K562 (cell line): ENCODE measurements at regions not wholly inside any gene's neighbourhood (a gene's known extent, or its start where the extent isn't known, plus 50 kb on each side); places are given as distances from the start of the nearest gene placed in this dataset.

ENCODE experiments used
- ATAC-seq: fragments of 200-7000 bp; cut with Tn5 transposase; 3 replicates; pipeline ENCODE4 v1.9.1; 2020; ENCODE audit warnings: moderate library complexity
- BruUV-seq: library from RNA; stranded (reverse); fragments of 400-500 nt; replicated peaks from 2 replicates; lab custom pipeline; 2021; lab: Mats Ljungman, UMichigan
- CTCF ChIA-PET: fragments of 300-600 bp; formaldehyde crosslinking; extraction: SDS; loops from one replicate; lab custom pipeline; 2021; ENCODE audit warnings: low intra/inter-chr PET ratio; lab: Yijun Ruan, JAX
- POLR2A ChIA-PET: fragments of 300-600, 350-650 bp; sonication (Branson Sonifier 250); formaldehyde crosslinking; extraction: SDS; loops from one replicate; lab custom pipeline; 2021; ENCODE audit warnings: antibody characterized with exemption, inconsistent platforms; lab: Yijun Ruan, JAX
- DNase-seq, 4 experiments: peaks; one replicate each; pipeline versions ENCODE4 v3.0.0 to v3.0.0-alpha.2; 2011 to 2018; ENCODE audit warnings: low spot score in 3 of 4, mixed read lengths in 3 of 4; ENCODE audit errors: extremely low read depth in 1 of 4
- FAIRE-seq: peaks from 2 replicates; lab custom pipeline; 2011; peaks lifted over from hg19 to GRCh38; lab: Jason Lieb, UNC
- H2AFZ ChIP-seq: 2 replicates; pipeline ENCODE4 v1.6.0; 2011; ENCODE audit warnings: low read depth, low read length, control low read depth, inconsistent platforms
- H3K27ac ChIP-seq: fragments of 200-600 bp; 3 replicates; pipeline ENCODE4 v1.8.0; 2011; ENCODE audit warnings: low read depth, mild to moderate bottlenecking, control low read depth, inconsistent platforms, low read length, moderate library complexity, mixed read lengths; ENCODE audit errors: extremely low read depth
- H3K27me3 ChIP-seq, 2 experiments: fragments of 300-600 bp in 1 of 2; 2 replicates in 1 of 2; 3 replicates in 1 of 2; pipeline versions ENCODE4 v1.6.0 to v1.8.0; 2011; ENCODE audit warnings: inconsistent platforms in 2 of 2, low read length in 2 of 2, mild to moderate bottlenecking in 1 of 2, mixed read lengths in 1 of 2, moderate library complexity in 1 of 2; ENCODE audit not compliant: control insufficient read depth in 2 of 2, insufficient read depth in 2 of 2
- H3K36me3 ChIP-seq: fragments of 300-600 bp; 3 replicates; pipeline ENCODE4 v1.8.0; 2011; ENCODE audit warnings: mild to moderate bottlenecking, low read length, inconsistent platforms; ENCODE audit not compliant: control insufficient read depth, insufficient read depth
- H3K4me1 ChIP-seq, 2 experiments: fragments of 200-600 bp in 1 of 2; replicated peaks in 1 of 2; 2 replicates in 1 of 2; 3 replicates in 1 of 2; pipeline versions ENCODE4 v1.5.1 to v1.8.0; 2011; ENCODE audit warnings: inconsistent platforms in 2 of 2, low read length in 2 of 2, mild to moderate bottlenecking in 1 of 2, mixed read lengths in 1 of 2, moderate library complexity in 1 of 2; ENCODE audit not compliant: control insufficient read depth in 2 of 2, insufficient read depth in 2 of 2
- H3K4me2 ChIP-seq: 2 replicates; pipeline ENCODE4 v1.6.1; 2011; ENCODE audit warnings: low read length, control low read depth, inconsistent platforms, mixed read lengths; ENCODE audit not compliant: insufficient read depth
- H3K4me3 ChIP-seq: fragments of 200-600 bp; sonication (generic), shearing (Covaris generic); 2 replicates; pipeline ENCODE4 v1.5.1; 2016; ENCODE audit warnings: control low read depth, inconsistent platforms
- H3K79me2 ChIP-seq: fragments of 200-600 bp; 3 replicates; pipeline ENCODE4 v1.8.0; 2011; ENCODE audit warnings: low read length, inconsistent platforms; ENCODE audit not compliant: control insufficient read depth, insufficient read depth
- H3K9ac ChIP-seq, 2 experiments: 2 replicates each; pipeline versions ENCODE4 v1.6.0 to v1.6.1; 2011; ENCODE audit warnings: low read depth in 2 of 2, low read length in 2 of 2, control low read depth in 1 of 2, inconsistent platforms in 1 of 2, mild to moderate bottlenecking in 1 of 2, mixed read lengths in 1 of 2; ENCODE audit not compliant: insufficient read depth in 1 of 2
- H3K9me1 ChIP-seq: one replicate; pipeline ENCODE4 v1.6.0; 2011; ENCODE audit warnings: inconsistent platforms, mild to moderate bottlenecking, low read length, moderate library complexity; ENCODE audit not compliant: control insufficient read depth, insufficient read depth
- H3K9me3 ChIP-seq: replicated peaks from 2 replicates; pipeline ENCODE4 v1.5.1; 2011; ENCODE audit warnings: low read depth, low read length, inconsistent platforms; ENCODE audit not compliant: control insufficient read depth, insufficient read depth
- H4K20me1 ChIP-seq: replicated peaks from 2 replicates; pipeline ENCODE4 v1.6.1; 2011; ENCODE audit warnings: low read length, inconsistent platforms, mixed read lengths; ENCODE audit not compliant: control insufficient read depth, insufficient read depth
- ATF6 ChIP-seq: sonication (generic); formaldehyde crosslinking; IDR thresholded peaks from 2 replicates; pipeline ENCODE4 v1.4.0; 2020; ENCODE audit warnings: mild to moderate bottlenecking, missing genetic modification reagents
- CHAMP1 ChIP-seq: fragments of 450-650 bp; IDR thresholded peaks from 2 replicates; pipeline ENCODE4 v1.6.1; 2016; ENCODE audit warnings: mild to moderate bottlenecking
- OTX1 ChIP-seq: fragments of 450-650 bp; formaldehyde crosslinking; IDR thresholded peaks from 2 replicates; pipeline ENCODE4 v1.4.0; 2022; ENCODE audit warnings: mild to moderate bottlenecking
- ZNF324 ChIP-seq: fragments of 250-450 bp; sonication (Bioruptor Pico); IDR thresholded peaks from 2 replicates; pipeline ENCODE4 v1.4.0; 2020; ENCODE audit warnings: mild to moderate bottlenecking
- WGBS: fragments of 100-300 bp; shearing (Covaris generic); methylation state at CpG from one replicate; pipeline ENCODE4 v1.1.6; 2016; ENCODE audit warnings: low coverage, mixed read lengths; ENCODE audit not compliant: insufficient coverage; ENCODE audit errors: missing lambda C conversion rate; 5-methylcytosine and 5-hydroxymethylcytosine counted together
- in situ Hi-C: fragments of 300-500 bp; cut with MboI; formaldehyde crosslinking; loops from 4 replicates; pipeline ENCODE4 v1.15.0; 2018; ENCODE audit warnings: inconsistent platforms, mixed read lengths
- intact Hi-C: fragments of 100-400 bp; cut with micrococcal nuclease; formaldehyde crosslinking; loops from 2 replicates; pipeline ENCODE4 v1.14.2; 2022

GRCh38 chr20:4300921-4301320 is 51.8 kb upstream of the ADRA1D start:
- FAIRE-seq = no peak
- WGBS = 0% methylated on average over 1 of the region's 1 CpG
- H3K27ac ChIP-seq = no peak overlapping the region
- no peak overlapping the region for H2AFZ ChIP-seq
- H3K36me3 ChIP-seq = no peaks in the 10 kb centered on the region
- H3K4me3 ChIP-seq = no peak overlapping the region
- H3K9me1 ChIP-seq = no peaks in the 10 kb centered on the region
- TF ChIP-seq OTX1 (CRISPR knock-in tag) = no peak
- TF ChIP-seq ZNF324 (CRISPR knock-in tag) = no peak
- TF ChIP-seq ATF6 = no peak
- no peak for TF ChIP-seq CHAMP1
- intact Hi-C loops = no loop called here
- no peak for ATAC-seq
- H3K9me3 ChIP-seq = no peaks in the 10 kb centered on the region
- H3K79me2 ChIP-seq = no peaks in the 10 kb centered on the region
- no peak overlapping the region for H3K4me2 ChIP-seq
- H3K9ac ChIP-seq = no peak overlapping the region
- no peak for DNase-seq
- POLR2A ChIA-PET = interaction anchor here (0.8 kb wide), 1 partner anchor 13 kb away, joined by 3 read pairs; no protein-coding TSS in a partner anchor
- H3K27me3 ChIP-seq = peaks cover 0 to 10% of the 10 kb centered on the region in 2 experiments; a peak in 1 of 5 replicates
- BruUV-seq = no TSS peak
- H4K20me1 ChIP-seq = no peaks in the 10 kb centered on the region
- CTCF ChIA-PET = no interaction called here
- no peaks in the 10 kb centered on the region; a peak in 1 of 5 replicates for H3K4me1 ChIP-seq
- in situ Hi-C loops = no loop called here
